Rectal smooth muscle tissue (tissue), 1 donor: ENCODE measurements at regions not wholly inside any gene's neighbourhood (a gene's known extent, or its start where the extent isn't known, plus 50 kb on each side); places are given as distances from the start of the nearest gene placed in this dataset.

Experiments used
- H3K27ac ChIP-seq: one replicate; pipeline ENCODE4 v1.7.0; 2013; ENCODE audit warnings: low read depth, low read length, inconsistent platforms
- H3K27me3 ChIP-seq: one replicate; pipeline ENCODE4 v1.7.0; 2013; ENCODE audit warnings: low read length; ENCODE audit not compliant: control insufficient read depth, insufficient read depth
- H3K36me3 ChIP-seq: one replicate; pipeline ENCODE4 v1.7.0; 2013; ENCODE audit warnings: low read length; ENCODE audit not compliant: control insufficient read depth, insufficient read depth
- H3K4me1 ChIP-seq: one replicate; pipeline ENCODE4 v1.7.0; 2013; ENCODE audit warnings: low read length; ENCODE audit not compliant: control insufficient read depth, insufficient read depth
- H3K4me3 ChIP-seq: one replicate; pipeline ENCODE4 v1.7.0; 2013; ENCODE audit warnings: low read length
- H3K9ac ChIP-seq: one replicate; pipeline ENCODE4 v1.7.0; 2013; ENCODE audit warnings: low read length

DNA sequence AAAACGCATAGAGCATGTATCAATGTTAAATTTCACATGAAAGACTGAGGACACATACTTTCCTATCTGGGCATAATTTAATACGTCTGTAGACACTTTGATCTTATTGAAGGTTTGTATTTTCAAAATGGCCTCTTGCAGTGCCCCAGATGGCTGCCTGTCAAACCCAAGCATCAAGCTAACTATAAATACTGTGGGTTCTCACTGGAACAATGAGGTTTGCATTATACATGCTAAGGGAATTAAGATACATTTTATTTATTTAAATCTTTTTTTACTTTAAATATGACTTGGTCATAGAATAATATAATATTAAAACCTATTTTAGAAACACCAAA, 702.9 kb upstream of the GRAMD2B start:
- Histone ChIP-seq H3K9ac (no peak overlapping the region), H3K27me3 (no peaks in the 10 kb centered on the region), H3K36me3 (no peaks in the 10 kb centered on the region), H3K4me3 (no peak overlapping the region), H3K27ac (no peak overlapping the region), H3K4me1 (no peaks in the 10 kb centered on the region)

DNA sequence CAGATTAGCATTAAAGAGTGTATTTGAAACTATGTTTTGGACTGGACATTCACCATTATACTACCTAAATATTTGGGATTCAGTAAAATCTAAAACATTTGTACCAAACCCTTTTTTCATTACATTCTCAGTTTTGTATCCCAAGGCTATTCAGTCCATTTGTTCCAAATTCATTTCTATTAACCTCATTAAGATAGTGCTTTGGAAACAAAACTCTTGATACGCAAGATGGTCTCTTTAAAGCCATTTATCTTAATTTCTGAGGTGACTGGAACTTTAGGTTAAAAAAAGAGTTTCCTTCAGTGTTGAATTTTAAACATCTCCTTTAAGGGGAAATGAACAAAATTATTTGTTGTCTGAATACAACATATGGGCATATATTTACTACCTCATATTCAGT, 702.5 kb upstream of the GRAMD2B start:
- Histone ChIP-seq H3K27me3 (no peaks in the 10 kb centered on the region), H3K4me3 (no peak overlapping the region), H3K9ac (no peak overlapping the region), H3K36me3 (no peaks in the 10 kb centered on the region), H3K4me1 (no peaks in the 10 kb centered on the region), H3K27ac (no peak overlapping the region)

DNA sequence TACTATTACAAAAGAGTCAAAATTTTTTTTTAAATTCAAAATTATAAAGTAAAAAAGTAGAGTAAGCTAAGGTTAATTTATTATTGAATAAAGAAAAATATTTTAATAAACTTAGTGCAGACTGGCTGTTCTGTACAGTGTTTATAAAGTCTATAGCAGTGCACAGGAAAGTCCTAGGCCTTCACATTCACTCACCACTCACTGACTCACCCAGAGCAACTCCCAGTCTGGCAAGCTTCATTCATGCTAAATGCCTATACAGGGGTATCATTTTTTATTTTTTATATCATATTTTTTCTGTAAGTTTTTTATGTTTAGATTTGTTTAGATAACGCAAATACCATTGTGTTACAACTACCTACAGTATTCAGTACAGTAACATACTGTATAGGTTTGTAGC, 700.7 kb upstream of the GRAMD2B start:
- Histone ChIP-seq H3K27me3 (no peaks in the 10 kb centered on the region), H3K9ac (no peak overlapping the region)

DNA sequence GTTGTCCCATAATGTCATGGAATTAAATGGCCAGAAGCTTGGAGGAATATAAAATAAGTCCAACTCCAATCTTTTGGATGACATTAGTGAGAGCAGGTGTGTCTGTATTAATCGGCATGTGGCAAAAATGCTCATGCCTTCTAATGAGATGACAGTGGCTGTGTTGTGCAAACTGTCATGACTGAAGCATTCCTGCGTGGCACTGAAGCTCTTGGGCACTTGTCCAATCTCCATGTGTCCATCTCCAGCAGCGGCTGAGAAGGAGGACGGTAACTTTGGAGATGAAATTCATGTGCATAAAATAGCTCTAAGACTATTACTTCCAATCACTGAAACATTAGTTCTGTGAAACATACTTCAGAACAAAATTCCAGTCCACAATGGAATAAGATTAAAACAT, 697.5 kb upstream of the GRAMD2B start:
- H3K27ac ChIP-seq = no peak overlapping the region
- no peaks in the 10 kb centered on the region for H3K4me1 ChIP-seq
- H3K4me3 ChIP-seq = no peak overlapping the region
- H3K9ac ChIP-seq = no peak overlapping the region
- H3K36me3 ChIP-seq = no peaks in the 10 kb centered on the region
- no peaks in the 10 kb centered on the region for H3K27me3 ChIP-seq

More for the DNA sequence above, 700.7 kb upstream of the GRAMD2B start:
- Histone ChIP-seq H3K27ac (no peak overlapping the region), H3K4me3 (no peak overlapping the region), H3K36me3 (no peaks in the 10 kb centered on the region), H3K4me1 (no peaks in the 10 kb centered on the region)

DNA sequence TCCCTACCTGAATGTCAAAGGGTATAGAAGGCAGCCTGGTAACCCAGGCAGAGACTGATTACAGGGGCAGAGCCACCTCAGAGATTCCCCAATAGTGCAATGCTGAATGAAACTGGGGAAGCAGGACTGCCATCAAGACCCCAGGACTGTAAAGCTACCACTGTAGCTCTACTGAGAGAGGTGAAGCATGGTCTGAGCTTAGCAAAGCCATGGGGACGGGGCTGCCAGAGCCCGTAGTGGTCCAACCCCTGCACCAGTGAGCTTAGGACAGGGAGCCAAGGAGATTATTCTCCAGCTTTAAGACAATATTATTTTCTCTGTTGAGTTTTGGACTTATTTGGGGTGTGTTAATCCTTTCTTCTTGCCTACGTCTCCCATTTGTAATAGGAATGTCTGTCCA, 679.3 kb upstream of the GRAMD2B start:
- no peaks in the 10 kb centered on the region for H3K27me3 ChIP-seq
- H3K27ac ChIP-seq = no peak overlapping the region
- no peaks in the 10 kb centered on the region for H3K4me1 ChIP-seq
- H3K36me3 ChIP-seq = no peaks in the 10 kb centered on the region
- H3K4me3 ChIP-seq = no peak overlapping the region
- H3K9ac ChIP-seq = no peak overlapping the region

DNA sequence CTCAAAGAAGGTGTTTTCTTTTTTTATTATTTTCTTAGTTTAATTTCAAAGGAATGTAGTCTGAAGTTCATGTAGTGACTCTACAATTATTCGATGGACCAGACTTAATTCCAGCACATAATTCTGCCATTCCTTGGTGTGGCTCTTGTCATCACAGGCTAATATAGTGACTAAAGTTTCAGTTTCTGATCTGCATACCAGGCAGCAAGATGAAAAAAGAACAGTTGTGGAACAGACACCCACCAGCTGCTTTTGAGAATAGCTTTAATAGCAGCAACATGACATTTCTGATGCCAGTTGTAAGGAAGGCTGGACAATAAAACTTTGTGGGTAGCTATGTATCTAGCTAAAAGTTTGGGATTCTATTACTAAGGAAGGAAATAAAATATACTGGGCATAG, 676.3 kb upstream of the GRAMD2B start:
- Histone ChIP-seq H3K4me1 (no peaks in the 10 kb centered on the region), H3K27me3 (no peaks in the 10 kb centered on the region), H3K9ac (no peak overlapping the region), H3K27ac (no peak overlapping the region), H3K4me3 (no peak overlapping the region), H3K36me3 (no peaks in the 10 kb centered on the region)

DNA sequence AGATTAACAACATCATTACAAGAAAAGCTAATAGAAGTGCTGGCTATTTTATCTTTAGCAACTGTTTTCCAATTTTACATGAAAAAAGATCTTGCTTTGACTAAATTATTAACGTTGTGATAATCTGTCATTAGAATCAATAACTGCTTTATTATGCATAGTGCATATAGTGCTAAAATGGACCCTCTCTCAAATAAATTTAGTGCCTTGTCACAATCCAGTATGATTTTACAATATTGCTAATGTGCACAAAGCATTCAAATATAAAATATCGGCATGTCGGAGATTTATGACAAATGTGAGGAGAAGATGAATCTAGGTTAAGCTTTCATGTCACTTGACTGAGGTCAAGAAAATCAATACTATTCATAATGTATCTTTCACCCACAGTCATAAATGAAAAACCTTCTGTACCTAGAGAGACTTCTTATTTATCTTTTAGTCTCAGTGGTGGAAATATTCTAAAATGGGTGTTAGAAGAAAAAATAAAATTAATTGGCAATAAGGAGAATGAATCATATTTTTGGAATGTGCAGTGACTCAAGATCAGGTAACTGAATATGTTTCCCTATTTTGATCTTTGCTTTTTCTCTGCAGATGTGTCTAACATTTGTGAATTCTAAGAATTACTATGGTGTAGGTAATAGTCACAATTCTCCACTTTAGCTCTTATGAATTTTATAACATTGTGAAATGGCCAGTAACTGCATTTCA, 672.9 kb upstream of the GRAMD2B start:
- no peaks in the 10 kb centered on the region for H3K27me3 ChIP-seq
- H3K4me3 ChIP-seq = no peak overlapping the region
- no peaks in the 10 kb centered on the region for H3K36me3 ChIP-seq
- no peak overlapping the region for H3K27ac ChIP-seq
- no peaks in the 10 kb centered on the region for H3K4me1 ChIP-seq
- H3K9ac ChIP-seq = no peak overlapping the region

DNA sequence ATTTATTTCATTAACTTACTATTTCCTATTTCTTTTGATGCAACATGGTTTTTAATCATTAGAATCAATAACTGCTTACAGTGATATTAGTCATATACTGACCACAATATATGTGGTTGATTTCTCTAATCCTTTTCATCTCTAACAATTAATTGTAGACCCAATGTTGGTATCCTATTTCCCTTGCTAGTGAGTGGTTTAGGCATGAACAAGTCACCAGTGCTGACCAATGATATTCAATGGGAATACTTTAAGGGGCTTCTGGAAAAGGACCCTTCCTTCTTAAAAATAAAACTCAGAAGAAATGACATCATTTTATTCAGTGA, 672.4 kb upstream of the GRAMD2B start:
- Histone ChIP-seq H3K27ac (no peak overlapping the region), H3K9ac (no peak overlapping the region), H3K4me3 (no peak overlapping the region), H3K27me3 (no peaks in the 10 kb centered on the region), H3K4me1 (no peaks in the 10 kb centered on the region), H3K36me3 (no peaks in the 10 kb centered on the region)

DNA sequence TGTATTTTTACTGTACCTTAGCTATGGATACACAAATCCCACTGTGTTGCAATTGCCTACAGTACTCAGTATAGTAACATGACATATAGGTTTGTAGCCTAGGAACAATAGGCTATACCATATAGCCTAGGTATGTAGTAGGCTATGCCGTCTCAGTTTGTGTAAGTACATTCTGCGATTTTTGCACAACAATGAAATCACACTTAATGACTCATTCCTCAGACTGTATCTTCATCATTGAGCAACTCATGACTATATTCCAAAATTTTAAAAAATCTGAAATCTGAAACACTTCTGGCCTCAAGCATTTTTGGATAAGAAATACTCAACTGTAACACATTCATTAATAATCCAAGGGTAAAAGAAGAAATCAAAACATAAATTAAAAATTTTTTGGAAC, 666.8 kb upstream of the GRAMD2B start:
- Histone ChIP-seq H3K27me3 (no peaks in the 10 kb centered on the region), H3K27ac (no peak overlapping the region), H3K4me1 (no peaks in the 10 kb centered on the region), H3K36me3 (no peaks in the 10 kb centered on the region), H3K4me3 (no peak overlapping the region), H3K9ac (no peak overlapping the region)

DNA sequence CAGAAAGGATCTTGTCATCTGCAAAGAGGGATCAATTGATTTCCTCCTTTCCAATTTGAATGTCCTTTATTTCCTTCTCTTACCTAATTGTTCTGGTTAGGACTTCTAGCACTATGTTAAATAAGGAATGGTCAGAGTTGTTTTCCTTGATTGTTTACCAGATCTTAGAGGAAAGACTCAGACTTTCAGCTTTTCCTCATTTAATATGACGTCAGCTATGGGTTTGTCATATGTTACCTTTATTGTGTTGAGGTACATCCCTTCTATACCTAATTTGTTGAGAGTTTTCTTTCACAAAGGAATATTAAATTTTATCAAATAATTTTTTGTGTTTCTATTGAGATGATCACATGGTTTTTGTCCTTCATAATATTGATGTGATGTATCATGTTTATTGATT, 656.5 kb upstream of the GRAMD2B start:
- no peak overlapping the region for H3K4me3 ChIP-seq
- H3K36me3 ChIP-seq = no peaks in the 10 kb centered on the region
- no peak overlapping the region for H3K27ac ChIP-seq
- no peaks in the 10 kb centered on the region for H3K27me3 ChIP-seq
- no peaks in the 10 kb centered on the region for H3K4me1 ChIP-seq
- no peak overlapping the region for H3K9ac ChIP-seq

DNA sequence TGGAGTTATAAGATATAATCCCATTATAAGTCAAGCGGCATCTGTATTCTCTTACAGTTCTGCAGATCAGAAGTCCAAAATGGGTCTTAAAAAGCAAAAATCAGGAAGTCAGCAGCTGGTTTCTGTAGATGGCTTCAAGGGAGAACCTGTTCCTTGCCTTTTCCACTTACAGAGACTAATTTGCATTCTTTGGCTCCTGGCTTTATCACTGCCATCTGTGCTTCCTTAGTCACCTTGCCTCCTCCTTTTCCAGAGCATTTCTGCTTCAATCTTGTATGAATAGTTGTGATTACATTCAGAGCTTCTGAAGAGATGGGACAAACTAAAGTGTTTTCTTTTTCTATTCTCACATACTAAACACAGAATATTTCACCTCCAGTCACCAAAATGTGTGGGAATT, 647.3 kb upstream of the GRAMD2B start:
- no peaks in the 10 kb centered on the region for H3K27me3 ChIP-seq
- H3K4me3 ChIP-seq = no peak overlapping the region
- no peak overlapping the region for H3K27ac ChIP-seq
- H3K36me3 ChIP-seq = no peaks in the 10 kb centered on the region
- H3K9ac ChIP-seq = no peak overlapping the region
- no peaks in the 10 kb centered on the region for H3K4me1 ChIP-seq

DNA sequence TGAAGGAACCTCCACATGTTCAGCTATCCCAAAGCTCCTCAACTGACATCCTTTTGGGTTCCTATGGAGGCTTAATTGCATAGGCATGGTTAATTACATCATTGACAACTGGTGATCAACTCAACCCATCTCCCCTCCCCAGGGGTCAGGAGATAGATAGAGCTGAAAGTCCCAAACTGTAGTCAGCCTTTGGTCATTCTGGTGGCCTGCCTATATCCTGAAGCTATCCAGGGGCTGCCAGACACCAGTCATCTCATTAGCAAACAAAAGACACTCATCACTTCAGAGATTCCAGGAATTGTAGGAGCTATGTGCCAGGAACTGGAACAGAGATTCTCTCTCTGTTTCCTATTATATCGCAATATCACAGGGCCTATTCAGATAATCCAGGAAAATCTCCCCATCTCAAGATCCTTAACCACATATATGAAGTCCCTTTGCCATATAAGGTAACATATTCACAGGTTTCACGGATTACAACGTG, 646.5 kb upstream of the GRAMD2B start:
- H3K27ac ChIP-seq = no peak overlapping the region
- H3K9ac ChIP-seq = no peak overlapping the region
- H3K4me1 ChIP-seq = no peaks in the 10 kb centered on the region
- H3K4me3 ChIP-seq = no peak overlapping the region
- H3K36me3 ChIP-seq = no peaks in the 10 kb centered on the region
- no peaks in the 10 kb centered on the region for H3K27me3 ChIP-seq

DNA sequence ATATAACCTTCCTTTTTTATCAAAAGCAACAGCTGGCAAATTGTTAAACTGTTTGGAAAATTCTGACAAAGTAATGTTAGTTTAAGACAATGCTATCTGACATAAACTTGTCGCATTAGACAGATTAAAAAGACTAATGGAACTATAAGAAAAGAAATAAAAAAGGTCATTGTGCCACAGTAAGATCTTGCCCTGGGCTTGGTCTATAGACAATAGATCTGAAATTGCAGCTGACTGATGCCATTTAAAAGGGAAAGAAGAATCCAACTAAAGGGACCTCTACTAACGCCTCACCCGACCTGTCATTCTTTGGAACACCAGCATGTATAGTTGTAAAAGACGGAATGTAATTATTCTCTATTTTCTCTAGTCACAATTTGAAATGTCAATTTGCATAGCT, 644.4 kb upstream of the GRAMD2B start:
- no peak overlapping the region for H3K9ac ChIP-seq
- H3K4me1 ChIP-seq = no peaks in the 10 kb centered on the region
- H3K27ac ChIP-seq = no peak overlapping the region
- H3K27me3 ChIP-seq = no peaks in the 10 kb centered on the region
- no peaks in the 10 kb centered on the region for H3K36me3 ChIP-seq
- H3K4me3 ChIP-seq = no peak overlapping the region
